GM19023 (cell line): ENCODE measurements at regions not wholly inside any gene's neighbourhood (a gene's known extent, or its start where the extent isn't known, plus 50 kb on each side); places are given as distances from the start of the nearest gene placed in this dataset.

Source experiments
- ATAC-seq: cut with Tn5 transposase; IDR thresholded peaks from one replicate; pipeline ENCODE4 v1.9.1; 2021; ENCODE audit warnings: mild to moderate bottlenecking, moderate library complexity; ENCODE audit not compliant: unreplicated experiment

DNA sequence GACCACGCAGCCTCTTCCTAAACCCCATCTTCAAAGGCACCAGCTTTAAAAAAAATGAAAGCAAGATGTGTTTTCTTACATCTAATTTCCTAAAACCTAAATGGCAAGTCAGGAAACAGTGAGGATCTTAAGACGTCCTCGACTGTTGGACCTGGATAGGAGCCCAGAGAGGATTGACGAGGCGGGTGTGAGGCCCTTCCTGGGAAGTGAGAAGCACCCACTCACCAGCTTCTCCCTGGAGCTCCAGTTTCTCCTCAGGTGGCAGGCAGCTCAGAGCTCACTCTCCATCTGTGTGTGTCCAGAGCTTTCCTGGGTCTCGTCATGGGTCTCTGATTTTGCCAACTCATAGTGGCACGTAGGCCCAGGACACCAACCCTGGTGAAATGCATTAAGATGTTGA, 614.0 kb upstream of the AUTS2 start:
- ATAC-seq = no peak

DNA sequence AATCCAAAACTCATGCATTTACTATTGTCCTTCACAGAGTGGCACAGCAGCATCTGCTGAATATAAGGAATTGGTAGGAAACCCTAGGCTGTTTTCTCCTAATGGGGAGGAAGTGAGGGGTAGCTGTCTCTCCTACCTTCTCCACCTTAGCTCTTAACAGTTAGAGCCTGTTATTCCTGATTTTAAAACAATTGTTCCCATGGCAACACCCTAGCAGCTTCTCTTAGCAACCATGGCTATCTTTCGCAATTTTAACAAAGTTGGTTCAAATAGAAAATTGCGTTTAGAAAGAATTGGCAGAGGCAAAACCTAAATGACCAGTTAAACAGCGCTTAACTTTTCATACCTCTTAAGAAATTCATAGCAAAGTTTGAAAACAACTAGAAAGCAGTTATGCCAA, 603.4 kb upstream of the AUTS2 start:
- no peak for ATAC-seq

DNA sequence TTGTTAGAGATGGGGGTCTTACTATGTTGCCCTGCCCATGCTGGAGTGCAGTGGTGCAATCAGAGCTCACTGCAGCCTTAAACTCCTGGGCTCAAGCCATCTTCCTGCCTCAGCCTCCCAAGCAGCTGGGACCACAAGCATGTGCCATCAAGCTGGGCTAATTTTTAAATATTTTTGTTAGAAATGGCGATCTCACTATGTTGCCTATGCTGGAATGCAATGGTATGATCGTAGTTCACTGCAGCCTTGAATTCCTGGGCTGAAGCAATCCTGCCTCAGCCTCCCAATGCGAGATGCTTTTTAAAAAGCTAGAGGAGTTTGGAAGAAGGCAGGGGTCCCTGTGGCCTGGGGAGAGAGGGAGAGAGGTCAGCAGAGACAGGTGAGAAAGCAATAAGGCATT, 600.1 kb upstream of the AUTS2 start:
- no peak for ATAC-seq

DNA sequence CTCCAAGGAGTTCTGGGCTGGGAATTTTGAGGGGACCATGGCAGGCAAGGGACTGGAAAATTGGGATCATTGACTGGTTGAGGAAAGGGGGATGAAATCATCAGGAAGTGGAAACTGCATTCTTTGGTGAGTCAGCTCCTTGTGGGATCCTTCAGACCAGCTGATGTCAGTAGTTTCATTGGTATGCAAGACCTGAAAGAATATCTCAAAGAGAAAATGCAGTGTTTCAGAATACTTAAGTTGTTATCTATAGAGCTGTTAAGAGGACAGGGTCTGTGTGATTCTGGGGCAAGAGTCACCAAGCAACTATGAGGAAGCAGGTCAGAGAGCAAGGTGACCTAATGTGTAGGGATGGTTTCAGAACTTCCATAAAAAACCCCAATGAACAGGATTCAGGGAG, 595.9 kb upstream of the AUTS2 start:
- ATAC-seq = no peak

DNA sequence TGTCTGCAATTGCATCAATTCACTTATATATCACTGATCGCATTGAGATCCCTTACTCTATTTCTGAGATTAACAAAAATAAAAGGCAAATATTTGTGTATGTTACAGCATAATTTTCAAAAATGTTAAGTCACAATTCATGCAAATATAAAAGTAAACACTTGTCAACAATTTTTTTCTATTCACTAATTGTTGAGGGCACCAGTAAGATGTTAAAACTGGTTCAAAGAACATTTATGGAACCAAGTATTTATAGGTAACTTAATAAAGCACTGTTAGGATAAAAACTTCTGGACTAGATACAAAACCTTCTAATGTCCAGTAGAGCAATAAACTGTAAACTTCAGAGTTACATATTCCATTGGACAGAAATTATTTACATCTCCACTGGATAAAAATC, 586.1 kb upstream of the AUTS2 start:
- no peak for ATAC-seq

DNA sequence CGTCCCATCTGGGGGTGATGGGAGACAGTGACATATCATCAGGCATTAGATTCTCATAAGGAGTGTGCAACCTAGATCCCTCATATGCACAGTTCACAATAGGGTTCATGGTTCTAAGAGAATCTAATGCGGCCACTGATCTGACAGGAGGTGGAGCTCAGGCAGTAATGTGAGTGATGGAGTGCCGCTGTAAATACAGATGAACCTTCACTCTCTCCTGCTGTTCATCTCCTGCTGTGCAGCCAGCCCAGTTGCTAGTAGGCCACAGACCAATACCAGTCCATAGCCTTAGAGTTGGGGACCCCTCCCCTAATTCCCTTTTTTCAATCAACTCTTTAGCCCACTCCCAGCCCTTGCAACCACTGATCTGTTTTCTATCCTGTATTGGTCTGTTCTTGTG, 581.1 kb upstream of the AUTS2 start:
- ATAC-seq = no peak

DNA sequence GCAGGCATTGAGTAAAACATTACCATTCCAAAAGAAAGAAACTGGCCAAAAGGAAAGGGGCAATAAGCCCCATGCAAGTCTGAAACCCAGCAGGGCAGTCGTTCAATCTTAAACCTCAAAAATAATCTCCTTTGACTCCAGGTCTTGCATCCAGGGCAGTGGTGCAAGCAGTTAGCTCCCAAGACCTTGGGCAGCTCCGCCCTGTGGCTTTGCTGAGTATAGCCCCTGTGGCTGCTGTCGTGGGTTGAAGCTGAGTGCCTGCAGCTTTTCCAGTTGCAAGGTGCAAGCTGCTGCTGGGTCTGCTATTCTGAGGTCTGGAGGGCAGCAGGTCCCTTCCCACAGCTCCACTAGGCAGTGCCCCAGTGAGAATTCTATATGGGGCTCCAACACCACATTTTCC, 580.1 kb upstream of the AUTS2 start:
- no peak for ATAC-seq

DNA sequence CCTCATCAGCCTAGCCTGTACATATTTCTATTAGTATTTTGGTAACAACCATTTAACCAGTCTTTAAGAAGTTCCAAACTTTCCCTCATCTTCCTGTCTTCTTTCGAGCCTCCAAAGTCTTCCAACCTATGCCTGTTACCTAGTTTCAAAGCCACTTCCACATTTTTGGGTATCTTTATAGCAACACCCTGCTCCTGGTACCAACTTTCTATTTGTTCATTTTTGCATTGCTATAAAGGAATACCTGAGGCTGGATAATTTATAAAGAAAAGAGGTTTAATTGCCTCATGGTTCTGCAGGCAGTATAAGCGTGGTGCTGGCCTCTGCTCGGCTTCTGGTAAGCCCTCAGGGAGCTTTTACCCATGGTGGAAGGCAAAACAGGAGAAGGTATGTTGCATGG, 578.8 kb upstream of the AUTS2 start:
- ATAC-seq = no peak

DNA sequence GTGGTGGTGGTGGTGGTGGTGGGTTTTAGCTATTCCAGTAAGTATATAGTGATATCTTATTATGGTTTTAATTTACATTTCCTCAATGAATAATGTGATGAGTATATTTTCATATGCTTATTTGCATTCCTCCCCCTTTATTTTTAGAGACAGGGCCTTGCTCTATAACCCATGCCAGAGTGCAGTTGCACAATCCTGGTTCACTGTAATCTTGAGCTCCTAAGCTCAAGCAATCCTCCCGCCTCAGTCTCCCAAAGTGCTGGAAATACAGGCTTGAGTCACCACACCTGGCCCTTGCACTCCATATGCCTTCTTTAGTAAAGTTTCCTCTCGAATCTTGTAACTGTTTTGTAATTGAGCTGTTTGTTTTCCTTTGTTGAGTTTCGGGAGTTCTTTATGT, 577.7 kb upstream of the AUTS2 start:
- no peak for ATAC-seq

DNA sequence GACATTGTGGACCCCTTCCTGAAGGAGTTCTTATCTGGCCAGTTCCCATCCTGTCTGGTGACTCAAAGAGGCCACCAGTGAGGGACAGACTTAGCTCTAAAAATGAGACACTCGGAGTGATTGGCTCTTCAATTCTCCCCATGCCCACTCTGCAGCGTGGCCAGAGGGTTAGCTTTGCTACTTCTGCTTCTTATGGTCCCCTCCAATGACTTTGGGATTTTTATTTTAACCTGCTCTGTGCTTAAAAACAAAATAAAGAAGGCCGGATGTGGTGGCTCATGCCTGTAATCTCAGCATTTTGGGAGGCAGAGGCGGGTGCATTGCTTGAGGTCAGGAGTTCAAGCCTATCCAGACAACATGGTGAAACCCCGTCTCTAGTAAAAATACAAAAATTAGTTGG, 573.0 kb upstream of the AUTS2 start:
- ATAC-seq = no peak

DNA sequence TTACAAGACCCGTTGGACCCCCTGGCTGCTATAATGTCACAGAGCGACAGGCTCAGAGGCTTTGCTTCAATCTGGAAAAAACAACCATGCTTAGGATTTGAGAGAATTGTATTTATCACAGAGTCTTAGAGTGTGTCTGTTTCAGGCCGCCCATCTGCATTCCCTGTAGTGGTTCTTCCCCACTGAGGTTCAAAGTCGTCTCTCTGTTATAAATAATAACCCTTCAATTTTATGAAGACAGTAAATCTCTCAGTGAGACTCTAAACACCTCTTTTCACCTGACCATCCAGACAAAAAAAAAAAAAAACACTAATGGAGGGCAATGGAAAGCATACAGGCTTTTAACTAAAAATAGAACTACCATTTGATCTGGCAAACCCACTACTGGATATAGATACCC, 565.4 kb upstream of the AUTS2 start:
- ATAC-seq = no peak

DNA sequence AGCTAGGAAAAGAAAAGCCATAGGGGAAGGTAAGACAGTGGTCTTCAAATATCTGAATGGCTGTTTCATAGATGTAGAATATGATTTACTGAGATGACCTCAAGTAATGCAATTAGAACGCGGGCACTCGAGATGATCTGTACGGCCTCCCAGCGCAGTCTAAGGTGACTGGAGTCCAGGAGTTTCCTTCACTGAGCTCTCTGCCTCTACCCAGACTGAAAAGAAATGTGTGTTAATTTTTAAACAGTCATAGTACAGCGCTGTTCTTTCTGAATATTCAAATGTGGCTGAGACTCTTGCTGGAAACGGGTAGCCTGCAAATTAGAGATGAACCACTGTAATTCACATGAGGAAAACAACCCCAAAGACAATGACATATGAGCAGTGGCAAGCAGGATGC, 562.4 kb upstream of the AUTS2 start:
- ATAC-seq = no peak

DNA sequence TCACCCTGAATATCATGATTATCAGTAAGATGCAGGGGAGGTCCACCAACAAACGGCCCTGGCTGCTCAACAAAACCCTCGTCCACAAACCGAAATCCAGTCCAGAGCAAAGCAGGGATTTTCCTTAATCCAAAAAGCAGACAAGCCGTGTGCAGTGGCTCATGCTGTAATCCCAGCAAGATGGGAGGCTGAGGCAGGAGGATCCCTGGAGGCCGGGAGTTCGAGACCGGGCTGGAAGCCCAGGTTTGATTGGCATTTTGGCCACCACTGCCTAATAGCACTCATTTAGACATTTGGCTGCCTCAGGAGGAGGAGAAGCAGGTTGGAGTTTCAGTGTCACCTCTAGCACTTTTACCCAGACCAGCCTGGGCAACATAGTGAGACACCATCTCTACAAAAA, 562.0 kb upstream of the AUTS2 start:
- ATAC-seq = no peak

DNA sequence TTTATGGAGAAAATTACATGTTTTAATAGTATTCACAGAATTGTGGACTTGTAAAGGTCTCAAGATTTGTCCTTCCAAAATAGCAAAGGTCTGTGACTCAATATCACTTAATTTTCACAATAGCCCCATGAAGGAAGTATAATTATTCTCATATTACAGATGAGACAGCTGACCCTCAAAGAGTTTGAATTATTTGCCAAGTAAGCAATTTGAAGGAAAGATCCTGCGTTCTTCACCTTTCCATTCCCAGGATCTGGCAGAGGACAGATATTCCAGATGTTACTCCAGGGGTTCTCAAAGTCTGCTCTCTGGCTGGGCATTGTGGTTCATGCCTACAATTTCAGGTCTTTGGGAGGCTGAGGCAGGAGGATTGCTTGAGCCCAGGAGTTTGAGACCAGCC, 559.4 kb upstream of the AUTS2 start:
- ATAC-seq = no peak

DNA sequence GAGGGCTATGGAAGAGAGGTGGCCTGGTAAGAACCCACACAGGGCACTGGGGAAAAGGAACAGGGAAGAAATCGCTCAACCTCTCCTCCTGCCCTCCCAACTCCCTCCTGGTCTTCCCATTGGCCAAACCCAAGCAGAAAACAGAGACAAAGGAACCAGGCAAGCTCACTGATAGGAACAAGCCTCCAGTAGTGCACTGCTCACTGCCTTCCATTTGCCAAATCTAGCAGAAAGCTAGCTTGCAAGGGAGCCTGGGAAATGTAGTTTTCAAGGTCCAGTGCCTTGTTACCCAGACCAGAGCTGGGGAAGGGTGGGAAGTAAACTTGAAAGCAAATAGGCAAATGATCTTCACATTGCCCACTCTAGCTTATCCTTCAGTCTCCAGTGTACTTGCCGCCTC, 556.1 kb upstream of the AUTS2 start:
- no peak for ATAC-seq

DNA sequence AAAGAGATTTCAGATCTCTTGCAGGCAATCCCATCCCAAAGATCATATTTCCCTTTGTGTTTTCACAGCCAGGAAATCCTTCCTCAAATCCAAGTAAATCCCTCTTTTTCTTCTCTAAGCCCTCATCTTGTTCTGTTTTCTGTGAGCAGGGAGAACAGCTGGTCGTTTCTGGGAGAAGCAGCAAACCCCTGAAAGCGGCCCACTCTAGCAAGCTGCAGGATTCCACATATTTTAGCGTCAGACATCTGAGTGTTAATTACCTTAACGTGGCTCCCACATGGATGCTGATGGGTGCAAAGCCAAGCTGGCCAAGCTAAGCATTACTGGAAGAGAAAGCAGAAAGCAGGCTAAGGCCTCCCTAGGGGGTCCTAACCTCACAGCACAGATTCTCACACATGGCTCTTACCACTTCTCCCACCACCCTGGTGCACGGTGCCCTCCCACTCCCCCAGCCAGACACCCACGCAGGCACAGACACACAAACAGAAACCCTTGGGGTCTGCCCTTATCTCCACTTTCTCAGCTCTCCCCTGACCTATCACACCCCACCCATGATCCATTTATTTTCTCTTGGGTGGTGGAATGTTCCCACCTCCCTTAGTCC, 551.0 kb upstream of the AUTS2 start:
- ATAC-seq = no peak

DNA sequence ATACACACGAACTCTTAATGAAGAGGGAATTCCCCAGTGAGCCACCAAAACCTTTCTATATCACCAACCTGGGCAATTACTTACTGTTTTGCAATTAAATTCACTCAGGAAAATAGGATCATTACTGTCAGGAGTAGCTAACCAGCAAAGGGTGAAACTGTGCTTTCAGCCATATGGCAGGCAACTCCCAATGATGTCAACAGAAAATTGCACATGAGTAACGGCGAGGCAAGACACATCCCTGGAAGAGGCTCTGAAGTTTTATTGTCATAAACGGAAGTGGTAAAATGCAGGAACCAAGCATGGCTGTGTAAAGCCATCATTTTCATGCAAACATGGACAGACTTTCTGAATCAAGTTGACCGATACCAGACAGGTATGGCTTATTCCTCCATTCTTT, 548.9 kb upstream of the AUTS2 start:
- no peak for ATAC-seq

DNA sequence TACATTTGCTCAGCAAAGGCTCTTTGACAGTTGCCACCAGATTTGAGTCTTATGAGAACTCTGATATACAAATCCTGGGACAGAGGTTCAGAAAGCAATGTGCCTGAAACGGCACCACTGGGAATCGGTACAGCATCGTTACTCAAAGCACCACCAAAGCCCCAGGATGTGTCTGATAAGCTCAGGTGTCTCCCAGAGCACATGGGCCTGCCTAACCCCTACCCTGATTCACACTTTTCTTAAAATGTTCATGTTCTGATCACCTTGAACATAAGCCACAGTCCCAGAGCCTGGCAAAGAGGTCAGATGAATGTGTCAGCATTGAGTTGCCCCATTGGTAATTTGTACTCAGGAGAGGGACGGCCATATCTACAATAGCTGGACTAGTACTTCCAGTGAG, 545.8 kb upstream of the AUTS2 start:
- ATAC-seq = no peak

DNA sequence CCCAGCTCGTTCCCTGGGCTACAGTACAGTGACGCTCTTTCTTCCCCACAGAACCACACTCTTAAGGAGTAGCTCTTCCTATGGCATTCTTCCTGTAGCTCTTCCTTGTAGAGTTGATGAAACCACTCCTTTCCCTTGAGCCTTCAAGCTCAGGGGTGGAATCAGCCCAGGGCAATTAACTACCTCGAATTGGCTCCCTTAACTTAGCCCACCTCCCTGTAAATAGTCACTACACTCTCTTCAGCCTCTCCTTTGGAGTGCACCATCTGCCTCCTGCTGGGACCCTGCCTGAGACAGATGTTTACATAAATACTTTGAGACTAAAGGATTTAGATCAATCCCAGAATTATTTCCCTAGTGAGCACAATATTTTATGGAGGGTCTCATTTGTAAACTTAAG, 537.8 kb upstream of the AUTS2 start:
- ATAC-seq = no peak

DNA sequence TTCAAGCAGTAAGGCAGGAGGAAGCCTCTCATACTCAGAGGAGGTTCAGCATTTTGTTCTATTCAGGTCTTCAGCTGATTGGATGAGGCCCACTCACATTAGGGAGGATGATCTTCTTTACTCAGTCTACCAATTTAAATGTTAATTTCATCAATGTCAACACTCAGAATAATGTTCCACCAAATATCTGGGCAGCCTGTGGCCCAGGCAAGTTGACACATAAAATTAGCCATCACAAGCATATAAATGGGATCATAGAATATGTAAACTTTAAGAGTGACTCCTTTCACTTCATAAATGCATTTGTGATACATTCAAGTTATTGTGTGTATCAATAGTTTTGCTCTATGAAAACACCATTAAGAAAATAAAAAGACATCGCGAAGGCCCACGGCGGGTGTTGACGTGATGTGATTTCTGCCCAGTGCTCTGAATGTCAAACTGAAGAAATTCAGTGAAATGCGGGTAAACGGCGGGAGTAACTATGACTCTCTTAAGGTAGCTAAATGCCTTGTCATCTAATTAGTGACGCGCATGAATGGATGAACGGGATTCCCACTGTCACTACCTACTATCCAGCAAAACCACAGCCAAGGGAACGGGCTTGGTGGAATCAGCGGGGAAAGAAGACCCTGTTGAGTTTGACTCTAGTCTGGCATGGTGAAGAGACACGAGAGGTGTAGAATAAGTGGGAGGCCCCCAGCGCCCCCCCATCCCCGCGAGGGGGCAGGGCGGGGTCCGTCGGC, 536.1 kb upstream of the AUTS2 start:
- ATAC-seq = no peak

DNA sequence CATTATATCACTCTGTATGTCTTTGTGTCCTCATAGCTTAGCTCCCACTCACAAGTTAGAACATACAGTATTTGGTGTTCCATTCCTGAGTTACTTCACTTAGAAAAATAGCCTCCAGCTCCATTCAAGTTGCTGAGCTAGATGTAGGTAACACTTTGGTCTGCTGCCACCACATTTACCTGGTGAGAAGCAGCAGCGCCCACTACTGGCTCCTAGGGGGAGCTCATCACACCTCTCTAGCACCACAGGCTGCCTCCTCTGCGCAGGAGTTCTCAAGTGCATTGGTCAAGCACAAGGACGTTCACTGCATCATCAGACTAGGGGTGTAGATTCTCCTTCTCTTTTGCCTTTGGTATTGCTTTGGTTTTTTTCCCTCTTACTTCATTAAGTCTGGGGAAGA, 530.9 kb upstream of the AUTS2 start:
- no peak for ATAC-seq

DNA sequence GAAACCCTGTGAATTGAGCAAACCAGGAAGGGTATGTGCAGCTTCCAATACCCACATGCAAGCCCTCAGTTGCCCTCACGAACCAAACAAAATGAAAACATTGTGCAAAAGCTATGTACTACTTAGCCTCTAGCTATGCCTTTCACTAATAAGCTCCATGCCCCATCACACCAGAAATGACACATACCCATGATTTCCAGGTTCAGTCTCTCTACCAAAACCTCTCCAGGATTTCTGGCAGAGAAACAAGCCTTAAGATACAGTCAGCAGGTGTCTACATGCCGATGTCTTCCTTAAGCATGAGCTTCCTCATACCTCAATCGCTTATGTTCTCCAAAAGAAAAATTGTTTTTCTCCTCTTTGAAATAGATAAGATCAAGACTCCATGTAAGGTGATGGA, 527.8 kb upstream of the AUTS2 start:
- ATAC-seq = no peak

DNA sequence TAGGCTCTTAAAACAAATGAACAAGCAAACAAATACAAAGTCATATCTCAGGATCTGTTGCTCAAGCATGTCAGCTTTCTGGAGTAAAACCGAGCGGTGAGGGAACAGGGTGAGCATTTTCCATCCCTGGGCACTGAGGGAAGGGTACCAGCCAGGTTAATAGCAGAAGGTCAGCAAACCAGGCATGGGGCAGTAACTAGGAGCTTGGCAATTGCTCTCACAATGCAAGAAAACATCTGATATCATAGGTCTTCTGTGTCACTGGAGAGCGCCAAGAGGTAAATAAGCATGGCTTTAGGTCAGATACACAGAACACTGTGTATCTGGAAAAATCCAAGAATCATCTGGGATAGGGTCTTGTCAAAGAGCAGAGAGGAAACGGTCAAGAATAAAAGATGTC, 521.7 kb upstream of the AUTS2 start:
- no peak for ATAC-seq
